ENCODE measurements at regions not wholly inside any gene's neighbourhood (a gene's known extent, or its start where the extent isn't known, plus 50 kb on each side); places are given as distances from the start of the nearest gene placed in this dataset.

GRCh38 chr6:81293896-81294295 is 458.6 kb downstream of the TENT5A start:
- no peak for TF ChIP-seq YY1 (IDR thresholded peaks at IDR 0.05; ENCODE audit: low read depth, low read length)
- TF ChIP-seq GABPA (IDR thresholded peaks at IDR 0.05; ENCODE audit: low read depth): no peak
- no peak for TF ChIP-seq SKIL (IDR thresholded peaks at IDR 0.05; ENCODE audit: low read depth, poor library complexity, severe bottlenecking)
- TF ChIP-seq POLR2A (IDR thresholded peaks at IDR 0.05; ENCODE audit: low read depth, low read length): no peak
- TF ChIP-seq EZH2 (IDR thresholded peaks at IDR 0.05; ENCODE audit: borderline replicate concordance, control insufficient read depth, low read depth, low read length): no peak
- no peak for TF ChIP-seq CTCF (IDR thresholded peaks at IDR 0.05 in 2 of 3, conservative IDR thresholded peaks at IDR 0.05 in 1 of 3; ENCODE audit: control insufficient read depth in 2 of 3, extremely low read depth in 1 of 3, insufficient read depth in 1 of 3, low read depth in 3 of 3, low read length in 3 of 3)
- no peak for TF ChIP-seq MAX (IDR thresholded peaks at IDR 0.05; ENCODE audit: low read depth, low read length)
- no peak for TF ChIP-seq TCF3 (IDR thresholded peaks at IDR 0.05; ENCODE audit: borderline replicate concordance, insufficient read depth, low read depth, low read length)
- TF ChIP-seq SIN3A (IDR thresholded peaks at IDR 0.05; ENCODE audit: low read depth, low read length): no peak
- TF ChIP-seq POLR2AphosphoS5 (IDR thresholded peaks at IDR 0.05; ENCODE audit: low read length): no peak
- no peak for TF ChIP-seq ESRRA (IDR thresholded peaks at IDR 0.05; ENCODE audit: low read length)
- TF ChIP-seq TCF7 (IDR thresholded peaks at IDR 0.05; ENCODE audit: borderline replicate concordance): no peak
- TF ChIP-seq NKRF (conservative IDR thresholded peaks at IDR 0.05): no peak
